HG03520 (cell line): ENCODE measurements at regions not wholly inside any gene's neighbourhood (a gene's known extent, or its start where the extent isn't known, plus 50 kb on each side); places are given as distances from the start of the nearest gene placed in this dataset.

ENCODE experiments used
- ATAC-seq: cut with Tn5 transposase; IDR thresholded peaks from one replicate; pipeline ENCODE4 v1.9.1; 2021; ENCODE audit warnings: mild to moderate bottlenecking, moderate library complexity; ENCODE audit not compliant: unreplicated experiment

DNA sequence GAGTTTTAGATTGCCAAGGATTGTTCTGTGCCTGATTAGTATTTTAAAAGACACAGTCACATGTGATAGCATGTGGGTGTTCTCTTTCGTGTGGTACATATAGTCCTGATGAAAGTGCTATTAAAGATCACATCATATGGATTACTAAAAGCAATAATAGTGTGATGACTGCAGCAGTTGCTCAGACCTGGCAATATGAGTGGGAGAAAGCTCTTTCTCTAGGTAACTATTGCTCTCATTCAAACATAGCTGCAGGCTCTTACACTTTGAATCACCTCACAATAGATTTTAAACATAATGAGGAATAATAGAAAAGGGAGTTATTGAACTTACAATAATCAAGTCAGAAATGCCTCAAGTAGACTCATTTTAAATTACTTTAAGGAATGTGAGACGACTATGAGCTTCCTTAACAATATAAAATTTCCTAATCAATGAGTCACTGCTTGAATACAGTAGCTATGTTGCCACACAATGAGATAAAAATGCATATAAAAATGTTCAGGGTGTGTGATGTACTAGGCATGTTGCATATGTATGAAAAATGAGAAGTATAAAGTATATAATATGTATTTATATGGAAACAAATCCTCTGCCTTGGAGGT lies 452.1 kb downstream of the TMX3 start:
- ATAC-seq: no peak

DNA sequence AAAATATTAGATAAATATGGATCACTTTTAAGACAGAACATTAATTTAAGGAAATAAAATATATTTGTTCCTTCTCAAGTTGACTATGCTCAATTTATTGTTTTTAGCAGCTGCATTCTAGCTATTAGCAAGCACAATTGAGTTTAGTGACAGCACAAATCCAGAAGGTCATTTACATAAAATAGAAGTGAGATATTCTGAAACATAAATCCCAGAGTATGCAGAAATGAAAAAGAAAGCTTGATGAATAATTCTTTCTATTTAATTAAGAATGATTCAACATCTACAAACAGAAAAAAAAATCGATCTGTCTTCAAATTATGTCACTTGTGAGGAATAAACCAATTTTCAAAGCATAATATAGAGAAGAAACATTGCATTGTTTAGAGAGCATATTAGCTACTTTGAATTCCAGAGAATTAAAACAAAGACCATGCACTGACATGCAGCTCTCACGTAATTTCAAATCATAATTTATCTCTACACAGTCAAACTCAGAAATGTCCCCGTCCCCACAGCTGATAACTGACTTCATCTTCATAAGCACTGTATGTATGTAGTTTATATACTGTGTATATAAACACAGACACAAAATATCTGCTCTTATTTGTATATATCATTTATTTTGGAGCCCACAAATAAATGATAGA lies 458.4 kb downstream of the TMX3 start:
- no peak for ATAC-seq

DNA sequence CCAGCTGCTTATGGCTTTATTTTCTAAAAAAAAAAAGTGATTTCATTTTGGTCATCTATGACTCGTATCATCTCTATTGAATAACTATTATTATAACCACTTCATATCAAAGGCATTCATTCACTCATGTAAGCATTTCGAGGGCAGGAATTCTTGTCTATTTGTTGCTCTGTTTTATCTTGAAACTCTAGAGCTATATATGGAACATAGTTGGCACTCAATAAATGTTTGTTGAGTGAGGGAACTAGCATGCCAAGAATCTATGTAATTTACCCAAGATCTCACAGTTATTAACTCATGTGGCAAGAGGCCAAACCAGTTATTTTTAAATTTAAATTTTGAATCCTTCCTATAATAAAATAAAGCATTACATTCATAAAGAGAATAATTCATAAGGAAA lies 470.1 kb downstream of the TMX3 start:
- ATAC-seq: no peak

GRCh38 chr18:68241881-68242280 lies 473.0 kb downstream of the TMX3 start:
- no peak for ATAC-seq

- ATAC-seq: no peak
Measured at GRCh38 chr18:68234676-68235075, 480.2 kb downstream of the TMX3 start.

GRCh38 chr18:68234131-68234530 lies 480.8 kb downstream of the TMX3 start:
- ATAC-seq: no peak

DNA sequence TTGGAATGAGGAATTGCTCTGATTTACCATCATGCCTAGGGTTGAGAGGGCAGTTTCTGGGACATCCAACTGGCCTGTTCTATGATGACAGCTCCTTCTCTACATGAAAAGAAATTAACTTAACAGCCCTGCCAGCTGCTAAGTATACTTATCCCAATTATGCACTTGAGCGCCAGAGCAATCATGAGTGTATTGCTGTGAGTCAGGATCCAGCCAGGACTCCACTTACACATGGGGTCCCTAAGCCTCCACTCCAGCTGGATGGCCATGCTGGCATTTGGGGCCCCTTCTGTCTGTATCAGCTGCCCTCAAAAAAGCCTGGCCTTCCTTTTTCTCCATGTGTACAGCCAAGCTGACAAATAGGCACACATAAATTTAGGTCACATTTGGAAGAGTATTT lies 481.9 kb downstream of the TMX3 start:
- ATAC-seq: no peak

DNA sequence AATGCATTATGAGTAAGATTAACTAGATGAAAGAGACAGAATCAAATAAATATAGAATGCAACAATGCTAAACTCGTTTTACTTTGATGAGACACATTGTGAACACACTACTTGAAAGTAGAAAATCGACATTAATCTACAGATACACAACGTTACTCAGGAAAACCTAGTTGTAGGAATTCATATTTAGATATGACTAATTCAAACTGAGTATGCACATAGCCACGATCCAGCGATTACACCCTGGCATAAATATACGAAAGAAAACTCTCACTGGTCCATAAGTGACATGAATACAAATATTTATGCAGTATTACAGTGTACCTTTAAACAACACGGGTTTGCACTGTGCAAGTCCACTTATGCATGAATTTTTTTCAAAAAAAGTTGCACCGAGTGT lies 485.6 kb downstream of the TMX3 start:
- no peak for ATAC-seq

- no peak for ATAC-seq
Measured at GRCh38 chr18:68221111-68221724, 493.7 kb downstream of the TMX3 start.

DNA sequence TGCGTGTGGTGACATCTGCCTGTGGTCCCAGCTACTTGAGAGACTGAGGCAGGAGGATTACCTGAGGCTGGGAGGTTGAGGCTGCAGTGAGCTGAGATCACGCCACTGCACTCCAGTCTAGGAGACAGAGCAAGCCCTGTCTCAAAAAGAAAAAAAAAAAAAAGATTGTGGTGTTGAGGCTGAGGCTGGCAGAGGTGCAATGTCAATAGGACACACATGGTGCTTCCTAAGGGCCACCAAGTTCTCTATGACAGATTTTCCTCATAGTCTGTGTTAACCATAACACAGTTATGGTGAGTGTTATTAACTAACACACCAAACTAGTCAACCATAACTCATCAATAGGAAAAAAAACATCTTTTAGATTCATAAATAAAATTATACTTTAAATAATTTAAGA lies 494.4 kb downstream of the TMX3 start:
- no peak for ATAC-seq

DNA sequence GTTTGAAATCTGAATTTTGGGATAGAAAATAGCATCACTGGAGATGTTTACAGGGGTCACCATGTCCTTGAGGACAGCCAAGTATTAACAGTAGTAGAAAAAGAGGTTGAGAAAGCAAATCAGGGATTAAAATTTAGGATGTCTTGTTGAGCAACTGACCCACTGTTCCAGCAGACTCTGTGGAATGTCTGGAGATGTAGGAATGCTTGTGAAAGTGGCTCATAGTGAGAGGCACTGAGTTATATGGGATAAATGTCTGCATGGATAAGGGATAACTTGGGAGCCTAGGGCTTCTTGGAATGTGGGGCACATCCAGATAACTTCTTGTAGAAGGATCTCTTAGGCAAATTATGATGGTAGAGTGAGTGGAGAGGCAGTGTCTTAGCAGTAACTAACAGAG lies 495.0 kb downstream of the TMX3 start:
- no peak for ATAC-seq

DNA sequence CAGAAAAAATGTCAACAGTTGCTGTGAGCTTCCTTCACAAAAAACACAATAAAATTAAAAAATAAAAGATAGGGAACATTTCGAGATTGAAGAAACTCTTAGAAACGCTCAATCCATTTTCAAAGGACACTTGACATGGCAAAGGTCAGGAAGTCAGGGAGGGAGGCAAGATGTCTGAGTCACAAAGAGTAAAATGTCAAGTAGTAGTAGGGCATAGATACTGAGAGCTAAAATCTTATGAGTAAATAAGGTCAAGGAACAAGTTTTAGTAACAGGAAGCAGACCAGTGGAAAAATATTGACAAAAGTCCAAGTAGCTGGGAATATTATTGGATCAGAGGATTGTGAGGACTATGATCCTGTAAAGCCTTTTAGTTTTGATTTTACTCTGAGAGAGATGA lies 495.6 kb downstream of the TMX3 start:
- ATAC-seq: no peak

GRCh38 chr18:68215931-68216330 lies 499.0 kb downstream of the TMX3 start:
- no peak for ATAC-seq

- ATAC-seq: no peak
Measured at GRCh38 chr18:68186039-68186438, 528.9 kb downstream of the TMX3 start.

- no peak for ATAC-seq
Measured at GRCh38 chr18:68181956-68182355, 533.0 kb downstream of the TMX3 start.

DNA sequence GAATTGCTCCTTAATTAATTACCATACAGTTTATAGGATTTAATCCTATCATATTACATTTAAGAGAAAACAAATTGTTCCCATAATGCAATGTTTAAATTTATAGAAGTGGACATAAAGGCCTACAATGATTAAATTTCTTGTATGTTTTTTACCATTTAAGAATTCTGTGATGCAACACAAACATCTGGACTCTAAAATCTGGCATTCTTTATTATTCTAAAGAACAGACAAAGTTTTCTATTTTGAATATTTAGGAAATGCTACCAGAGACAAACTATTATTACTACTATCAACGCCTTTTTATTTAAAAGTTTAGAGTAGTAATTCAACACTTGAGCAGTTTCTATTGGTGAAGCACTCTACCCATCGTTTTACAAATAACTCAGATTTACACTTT lies 535.1 kb downstream of the TMX3 start:
- no peak for ATAC-seq

GRCh38 chr18:68178921-68179320 lies 536.0 kb downstream of the TMX3 start:
- ATAC-seq: no peak

- no peak for ATAC-seq
Measured at GRCh38 chr18:68177807-68178702, 536.9 kb downstream of the TMX3 start.

GRCh38 chr18:68176901-68177300 lies 538.0 kb downstream of the TMX3 start:
- no peak for ATAC-seq

- ATAC-seq: no peak
Measured at GRCh38 chr18:68172842-68173549, 541.9 kb downstream of the TMX3 start.

DNA sequence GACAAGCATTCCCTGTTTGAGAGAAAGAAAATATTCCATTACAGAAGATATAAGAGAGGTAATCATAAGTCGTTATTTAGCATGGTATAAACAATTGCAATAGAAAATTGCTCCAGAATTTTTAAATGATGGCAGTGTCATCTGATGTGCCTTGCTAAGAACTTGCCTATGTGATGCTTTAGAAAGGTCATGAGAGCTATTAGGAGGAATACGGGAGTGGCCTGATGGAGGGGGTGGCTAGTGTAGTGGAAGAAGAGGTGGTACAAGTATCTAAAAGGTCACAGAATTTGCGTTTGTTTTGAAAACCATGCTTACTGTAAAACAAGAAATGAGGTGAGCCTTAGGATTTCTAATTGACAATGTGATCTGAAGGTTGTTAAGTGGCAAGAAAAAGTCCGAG lies 550.0 kb downstream of the TMX3 start:
- no peak for ATAC-seq
